Loucy (cell line): ENCODE measurements at regions not wholly inside any gene's neighbourhood (a gene's known extent, or its start where the extent isn't known, plus 50 kb on each side); places are given as distances from the start of the nearest gene placed in this dataset.

Experiments used
- H2AFZ ChIP-seq: fragments of 200-600 bp; sonication (generic); 2 replicates; pipeline ENCODE4 v1.6.0; 2016; ENCODE audit warnings: antibody characterized with exemption, mild to moderate bottlenecking, low read length, moderate library complexity
- H3F3A ChIP-seq: fragments of 200-600 bp; 2 replicates; pipeline ENCODE4 v1.6.0; 2016; ENCODE audit warnings: antibody characterized with exemption, low read depth, mild to moderate bottlenecking
- H3K27me3 ChIP-seq: fragments of 200-600 bp; sonication (generic); 2 replicates; pipeline ENCODE4 v1.6.1; 2014; ENCODE audit warnings: low read length, mild to moderate bottlenecking; ENCODE audit not compliant: insufficient read depth, poor library complexity, severe bottlenecking
- H3K36me3 ChIP-seq: fragments of 200-600 bp; sonication (generic); 2 replicates; pipeline ENCODE4 v1.6.1; 2016; ENCODE audit warnings: low read length; ENCODE audit not compliant: insufficient read depth
- H3K4me1 ChIP-seq: fragments of 200-600 bp; sonication (generic); 2 replicates; pipeline ENCODE4 v1.5.1; 2014; ENCODE audit warnings: low read length, mild to moderate bottlenecking; ENCODE audit not compliant: insufficient read depth, poor library complexity, severe bottlenecking
- H3K4me2 ChIP-seq: fragments of 200-600 bp; sonication (generic); 2 replicates; pipeline ENCODE4 v1.6.0; 2014; ENCODE audit warnings: antibody characterized with exemption, low read length, low read depth, mild to moderate bottlenecking; ENCODE audit not compliant: poor library complexity, severe bottlenecking
- H3K4me3 ChIP-seq: fragments of 200-600 bp; sonication (generic); 2 replicates; pipeline ENCODE4 v1.5.1; 2014; ENCODE audit warnings: low read length, mild to moderate bottlenecking, mixed read lengths; ENCODE audit not compliant: poor library complexity, severe bottlenecking
- H3K79me2 ChIP-seq: fragments of 200-600 bp; sonication (generic); 2 replicates; pipeline ENCODE4 v1.6.1; 2014; ENCODE audit warnings: low read length; ENCODE audit not compliant: insufficient read depth
- H3K9ac ChIP-seq: fragments of 200-600 bp; sonication (generic); 2 replicates; pipeline ENCODE4 v1.6.0; 2014; ENCODE audit warnings: mild to moderate bottlenecking, low read depth, low read length, moderate library complexity; ENCODE audit not compliant: poor library complexity, severe bottlenecking
- H3K9me2 ChIP-seq: fragments of 200-600 bp; sonication (generic); replicated peaks from 2 replicates; pipeline ENCODE4 v1.6.1; 2016; ENCODE audit warnings: low read depth, low read length, mixed read lengths
- H3K9me3 ChIP-seq: fragments of 200-600 bp; sonication (generic); 2 replicates; pipeline ENCODE4 v1.6.1; 2014; ENCODE audit warnings: mild to moderate bottlenecking, antibody characterized with exemption, low read length, low read depth; ENCODE audit not compliant: insufficient read depth
- H4K20me1 ChIP-seq: fragments of 200-600 bp; sonication (generic); 2 replicates; pipeline ENCODE4 v1.6.0; 2014; ENCODE audit warnings: antibody characterized with exemption, low read length, mild to moderate bottlenecking; ENCODE audit not compliant: insufficient read depth, poor library complexity, severe bottlenecking
- EZH2phosphoT487 ChIP-seq: fragments of 200-600 bp; IDR thresholded peaks from 2 replicates; pipeline ENCODE4 v1.6.1; 2018; ENCODE audit warnings: antibody characterized with exemption, mild to moderate bottlenecking, moderate library complexity, borderline replicate concordance
- TF ChIP-seq, protein P1 (sequence below): fragments of 200-600 bp; sonication (generic); conservative IDR thresholded peaks from 2 replicates; pipeline ENCODE4 v1.5.1; 2014; ENCODE audit warnings: mild to moderate bottlenecking, antibody characterized with exemption, low read length

DNA sequence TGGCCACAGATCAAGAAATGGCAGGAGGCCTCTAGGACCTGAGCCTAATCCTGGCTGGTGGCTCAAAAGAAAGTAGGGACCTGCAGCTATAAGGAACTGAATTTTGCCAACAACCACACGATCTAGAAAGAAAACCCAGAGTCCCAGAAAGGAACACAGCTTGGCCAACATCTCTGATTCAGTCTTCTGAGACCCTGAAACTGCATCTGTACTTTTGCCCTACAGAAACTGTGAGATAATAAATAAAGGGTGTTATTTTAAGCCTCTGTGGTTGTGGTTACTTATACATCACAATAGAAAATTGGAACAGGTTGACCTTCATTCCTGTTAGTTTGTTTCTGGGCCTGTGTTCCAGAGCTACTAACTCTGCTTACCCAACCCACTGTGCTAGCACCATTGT, 356.8 kb upstream of the ST6GAL2 start:
- no peak overlapping the region for H3K4me2 ChIP-seq
- TF ChIP-seq, protein P1, sequence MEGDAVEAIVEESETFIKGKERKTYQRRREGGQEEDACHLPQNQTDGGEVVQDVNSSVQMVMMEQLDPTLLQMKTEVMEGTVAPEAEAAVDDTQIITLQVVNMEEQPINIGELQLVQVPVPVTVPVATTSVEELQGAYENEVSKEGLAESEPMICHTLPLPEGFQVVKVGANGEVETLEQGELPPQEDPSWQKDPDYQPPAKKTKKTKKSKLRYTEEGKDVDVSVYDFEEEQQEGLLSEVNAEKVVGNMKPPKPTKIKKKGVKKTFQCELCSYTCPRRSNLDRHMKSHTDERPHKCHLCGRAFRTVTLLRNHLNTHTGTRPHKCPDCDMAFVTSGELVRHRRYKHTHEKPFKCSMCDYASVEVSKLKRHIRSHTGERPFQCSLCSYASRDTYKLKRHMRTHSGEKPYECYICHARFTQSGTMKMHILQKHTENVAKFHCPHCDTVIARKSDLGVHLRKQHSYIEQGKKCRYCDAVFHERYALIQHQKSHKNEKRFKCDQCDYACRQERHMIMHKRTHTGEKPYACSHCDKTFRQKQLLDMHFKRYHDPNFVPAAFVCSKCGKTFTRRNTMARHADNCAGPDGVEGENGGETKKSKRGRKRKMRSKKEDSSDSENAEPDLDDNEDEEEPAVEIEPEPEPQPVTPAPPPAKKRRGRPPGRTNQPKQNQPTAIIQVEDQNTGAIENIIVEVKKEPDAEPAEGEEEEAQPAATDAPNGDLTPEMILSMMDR, result no peak
- no peak for TF ChIP-seq EZH2phosphoT487

DNA sequence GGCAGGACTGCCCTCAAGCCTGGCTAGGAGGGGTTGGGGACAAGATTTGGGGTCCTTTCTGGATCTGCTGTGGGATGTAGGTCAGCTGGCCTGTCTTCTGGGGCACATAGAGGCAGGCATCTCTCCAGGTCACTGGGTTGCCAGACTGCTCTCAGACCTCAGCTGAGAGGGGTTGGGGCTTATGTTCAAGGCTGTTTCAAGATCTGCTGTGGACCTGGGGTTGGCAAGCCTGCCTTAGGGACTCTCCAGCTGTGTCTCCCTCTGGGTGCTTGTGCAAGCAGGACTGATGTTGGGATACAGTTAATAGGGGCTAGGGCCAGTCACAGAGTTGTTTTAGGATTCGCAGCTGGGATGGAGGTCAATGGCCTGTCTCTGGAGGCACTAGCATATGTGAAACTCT, 363.0 kb upstream of the ST6GAL2 start:
- Histone ChIP-seq H2AFZ (no peak overlapping the region), H3K36me3 (no peaks in the 10 kb centered on the region), H3K9me3 (no peaks in the 10 kb centered on the region), H3K4me1 (no peaks in the 10 kb centered on the region), H4K20me1 (no peaks in the 10 kb centered on the region), H3K27me3 (no peaks in the 10 kb centered on the region), H3K9me2 (no peaks in the 10 kb centered on the region), H3K79me2 (no peaks in the 10 kb centered on the region), H3K9ac (no peak overlapping the region), H3K4me2 (no peak overlapping the region), H3K4me3 (no peak overlapping the region), H3F3A (no peaks in the 10 kb centered on the region)
- TF ChIP-seq, protein P1, result no peak
- TF ChIP-seq EZH2phosphoT487, result no peak

More for the DNA sequence above, 356.8 kb upstream of the ST6GAL2 start:
- Histone ChIP-seq H3K9ac (no peak overlapping the region), H3K79me2 (no peaks in the 10 kb centered on the region), H3K9me2 (no peaks in the 10 kb centered on the region), H3K4me3 (no peak overlapping the region), H3K4me1 (no peaks in the 10 kb centered on the region), H2AFZ (no peak overlapping the region), H3K9me3 (no peaks in the 10 kb centered on the region), H3F3A (no peaks in the 10 kb centered on the region), H3K36me3 (no peaks in the 10 kb centered on the region), H3K27me3 (no peaks in the 10 kb centered on the region), H4K20me1 (no peaks in the 10 kb centered on the region)

- Histone ChIP-seq H3K4me3 (no peak overlapping the region), H3F3A (no peaks in the 10 kb centered on the region), H3K9me2 (no peaks in the 10 kb centered on the region), H3K4me2 (no peak overlapping the region), H3K9ac (no peak overlapping the region), H4K20me1 (no peaks in the 10 kb centered on the region), H3K4me1 (no peaks in the 10 kb centered on the region), H2AFZ (no peak overlapping the region), H3K36me3 (no peaks in the 10 kb centered on the region), H3K9me3 (no peaks in the 10 kb centered on the region), H3K79me2 (no peaks in the 10 kb centered on the region), H3K27me3 (no peaks in the 10 kb centered on the region)
- TF ChIP-seq, protein P1, result no peak
- no peak for TF ChIP-seq EZH2phosphoT487
Observed at GRCh38 chr2:107255744-107256143, 369.8 kb upstream of the ST6GAL2 start.
